NCI-H1092 (cell line): ENCODE measurements at regions not wholly inside any gene's neighbourhood (a gene's known extent, or its start where the extent isn't known, plus 50 kb on each side); places are given as distances from the start of the nearest gene placed in this dataset.
"Not testable (repeated sequence)": the region's sequence is repeated elsewhere in the genome, so short reads cannot be mapped to it uniquely, and the experiment has no call there.

Experiments
- DNase-seq: peaks from one replicate; lab custom pipeline; 2025; lab: John Stamatoyannopoulos, UW

GRCh38 chr20:48329676-48330664 lies 497.8 kb downstream of the PREX1 start:
- peak; percentile 13 for DNase-seq

GRCh38 chr20:48329031-48329615 lies 498.7 kb downstream of the PREX1 start:
- no peak for DNase-seq

GRCh38 chr20:48327848-48328247 lies 500.0 kb downstream of the PREX1 start:
- DNase-seq, result not testable (repeated sequence)

GRCh38 chr20:48326868-48327267 lies 500.9 kb downstream of the PREX1 start:
- DNase-seq, result no peak

GRCh38 chr20:48326434-48326691 lies 501.4 kb downstream of the PREX1 start:
- no peak for DNase-seq

GRCh38 chr20:48325656-48326433 lies 502.0 kb downstream of the PREX1 start:
- no peak for DNase-seq

- no peak for DNase-seq
These were observed 503.1 kb downstream of the PREX1 start for GRCh38 chr20:48324744-48325143.

GRCh38 chr20:48321271-48321670 lies 506.5 kb downstream of the PREX1 start:
- no peak for DNase-seq

- DNase-seq, result no peak
These were observed 507.7 kb downstream of the PREX1 start for GRCh38 chr20:48319943-48320584.

- DNase-seq, result no peak
These were observed 510.2 kb downstream of the PREX1 start for GRCh38 chr20:48317578-48317977.

- DNase-seq, result no peak
These were observed 512.7 kb downstream of the PREX1 start for GRCh38 chr20:48314925-48315592.

GRCh38 chr20:48313324-48313723 lies 514.5 kb downstream of the PREX1 start:
- DNase-seq, result no peak

GRCh38 chr20:48311956-48312355 lies 515.8 kb downstream of the PREX1 start:
- DNase-seq, result no peak

GRCh38 chr20:48310305-48310704 lies 517.5 kb downstream of the PREX1 start:
- no peak for DNase-seq

- DNase-seq, result no peak
These were observed 518.5 kb downstream of the PREX1 start for GRCh38 chr20:48309293-48309692.

GRCh38 chr20:48308882-48309281 lies 518.9 kb downstream of the PREX1 start:
- no peak for DNase-seq

- no peak for DNase-seq
These were observed 519.5 kb downstream of the PREX1 start for GRCh38 chr20:48308232-48308781.

GRCh38 chr20:48307277-48307676 lies 520.5 kb downstream of the PREX1 start:
- no peak for DNase-seq

GRCh38 chr20:48302844-48303542 lies 517.7 kb upstream of the SULF2 start:
- DNase-seq, result no peak

- no peak for DNase-seq
These were observed 516.9 kb upstream of the SULF2 start for GRCh38 chr20:48302149-48302548.

GRCh38 chr20:48301189-48301588 lies 515.9 kb upstream of the SULF2 start:
- DNase-seq, result no peak
